GM13976 (cell line): ENCODE measurements at regions not wholly inside any gene's neighbourhood (a gene's known extent, or its start where the extent isn't known, plus 50 kb on each side); places are given as distances from the start of the nearest gene placed in this dataset.
"Not testable (repeated sequence)": the region's sequence is repeated elsewhere in the genome, so short reads cannot be mapped to it uniquely, and the experiment has no call there.

ENCODE experiments used
- DNase-seq: peaks from one replicate; pipeline ENCODE4 v3.0.0; 2012; ENCODE audit warnings: low spot score
- in situ Hi-C: fragments of 300-500 bp; cut with MboI; formaldehyde crosslinking; loops from one replicate; pipeline ENCODE4 v1.12.0; 2022; ENCODE audit warnings: low sequenced_read_pairs, mixed read lengths, inconsistent platforms; ENCODE audit not compliant: unreplicated experiment
- TF ChIP-seq, protein P1 (sequence below): IDR thresholded peaks from 2 replicates; pipeline ENCODE4 v1.5.1; 2012; ENCODE audit warnings: borderline replicate concordance, mild to moderate bottlenecking; ENCODE audit not compliant: insufficient read depth; ENCODE audit errors: extremely low read depth, missing control alignments, control extremely low read depth

DNA sequence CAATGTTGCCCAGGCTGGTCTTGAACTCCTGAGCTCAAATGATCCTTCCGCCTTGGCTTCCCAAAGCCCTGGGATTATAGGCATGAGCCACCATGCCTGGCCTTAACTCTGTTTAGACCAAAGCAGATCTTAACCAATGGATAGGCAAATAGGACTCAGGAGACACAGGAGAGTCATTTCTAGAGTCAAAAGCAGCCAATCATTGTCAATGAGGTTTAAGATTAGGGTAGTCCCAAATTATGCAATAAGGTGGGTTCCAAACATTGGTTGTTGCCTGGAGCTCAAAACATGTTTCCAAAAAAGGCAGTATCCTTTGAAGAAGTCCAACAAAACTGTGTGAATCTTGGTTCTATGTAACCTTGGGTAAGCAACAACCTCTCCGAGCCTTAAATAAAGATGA lies 95.7 kb upstream of the JARID2 start:
- DNase-seq: no peak
- TF ChIP-seq, protein P1, sequence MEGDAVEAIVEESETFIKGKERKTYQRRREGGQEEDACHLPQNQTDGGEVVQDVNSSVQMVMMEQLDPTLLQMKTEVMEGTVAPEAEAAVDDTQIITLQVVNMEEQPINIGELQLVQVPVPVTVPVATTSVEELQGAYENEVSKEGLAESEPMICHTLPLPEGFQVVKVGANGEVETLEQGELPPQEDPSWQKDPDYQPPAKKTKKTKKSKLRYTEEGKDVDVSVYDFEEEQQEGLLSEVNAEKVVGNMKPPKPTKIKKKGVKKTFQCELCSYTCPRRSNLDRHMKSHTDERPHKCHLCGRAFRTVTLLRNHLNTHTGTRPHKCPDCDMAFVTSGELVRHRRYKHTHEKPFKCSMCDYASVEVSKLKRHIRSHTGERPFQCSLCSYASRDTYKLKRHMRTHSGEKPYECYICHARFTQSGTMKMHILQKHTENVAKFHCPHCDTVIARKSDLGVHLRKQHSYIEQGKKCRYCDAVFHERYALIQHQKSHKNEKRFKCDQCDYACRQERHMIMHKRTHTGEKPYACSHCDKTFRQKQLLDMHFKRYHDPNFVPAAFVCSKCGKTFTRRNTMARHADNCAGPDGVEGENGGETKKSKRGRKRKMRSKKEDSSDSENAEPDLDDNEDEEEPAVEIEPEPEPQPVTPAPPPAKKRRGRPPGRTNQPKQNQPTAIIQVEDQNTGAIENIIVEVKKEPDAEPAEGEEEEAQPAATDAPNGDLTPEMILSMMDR: no peak
- in situ Hi-C loops: no loop called here

DNA sequence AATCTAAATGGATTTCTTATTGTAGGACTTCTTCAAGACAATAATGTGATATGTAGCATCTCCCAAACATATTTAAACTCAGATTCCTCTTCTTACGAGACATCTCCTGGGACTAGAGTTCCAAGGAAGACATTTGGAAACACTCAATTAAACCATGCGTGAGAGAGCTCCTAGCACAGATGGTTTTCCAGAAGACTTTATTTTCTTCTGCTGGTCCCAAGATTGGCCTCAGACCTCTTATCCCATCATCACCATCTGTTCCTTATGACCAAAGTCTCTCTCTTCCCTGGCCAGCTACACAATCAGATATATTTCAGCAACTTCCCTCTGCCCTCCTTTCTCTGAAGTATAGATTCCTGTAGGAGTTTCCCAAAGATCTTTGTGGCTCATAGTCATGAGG lies 93.2 kb upstream of the JARID2 start:
- TF ChIP-seq, protein P1: no peak
- in situ Hi-C loops: no loop called here

DNA sequence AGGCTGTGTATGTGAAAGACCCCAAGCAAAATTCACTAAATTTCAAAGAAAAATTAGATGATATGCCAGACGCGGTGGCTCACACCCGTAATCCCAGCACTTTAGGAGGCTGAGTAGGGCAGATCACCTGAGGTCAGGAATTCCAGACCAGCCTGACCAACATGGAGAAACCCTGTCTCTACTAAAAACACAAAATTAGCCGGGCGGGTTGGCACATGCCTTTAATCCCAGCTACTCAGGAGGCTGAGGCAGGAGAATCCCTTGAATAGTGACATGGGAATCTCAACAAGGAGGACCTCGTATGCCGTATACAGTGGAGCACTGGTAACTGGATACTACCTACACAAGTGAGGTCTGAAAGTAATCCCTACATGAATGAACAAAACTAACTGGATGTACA lies 92.7 kb upstream of the JARID2 start:
- TF ChIP-seq, protein P1: no peak
- no peak for DNase-seq
- in situ Hi-C loops: no loop called here

More for the DNA sequence above, 93.2 kb upstream of the JARID2 start:
- DNase-seq: no peak

DNA sequence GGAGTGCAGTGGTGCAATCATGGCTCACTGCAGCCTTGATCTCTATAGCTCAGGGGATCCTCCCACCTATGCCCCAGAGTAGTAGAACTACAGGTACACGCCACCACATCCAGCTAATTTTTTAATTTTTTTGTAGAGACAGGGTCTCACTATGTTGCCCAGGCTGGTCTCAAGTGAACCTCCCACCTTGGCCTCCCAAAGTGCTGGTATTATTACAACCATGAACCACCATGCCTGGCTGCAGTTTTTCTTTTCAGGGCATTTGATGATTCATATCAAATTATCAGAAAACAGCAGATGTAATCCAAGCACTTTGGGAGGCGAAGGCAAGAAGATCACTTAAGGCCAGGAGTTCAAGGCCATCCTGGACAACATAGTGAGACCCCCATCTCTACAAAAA lies 88.4 kb upstream of the JARID2 start:
- TF ChIP-seq, protein P1: no peak
- in situ Hi-C loops: no loop called here
- DNase-seq: no peak

DNA sequence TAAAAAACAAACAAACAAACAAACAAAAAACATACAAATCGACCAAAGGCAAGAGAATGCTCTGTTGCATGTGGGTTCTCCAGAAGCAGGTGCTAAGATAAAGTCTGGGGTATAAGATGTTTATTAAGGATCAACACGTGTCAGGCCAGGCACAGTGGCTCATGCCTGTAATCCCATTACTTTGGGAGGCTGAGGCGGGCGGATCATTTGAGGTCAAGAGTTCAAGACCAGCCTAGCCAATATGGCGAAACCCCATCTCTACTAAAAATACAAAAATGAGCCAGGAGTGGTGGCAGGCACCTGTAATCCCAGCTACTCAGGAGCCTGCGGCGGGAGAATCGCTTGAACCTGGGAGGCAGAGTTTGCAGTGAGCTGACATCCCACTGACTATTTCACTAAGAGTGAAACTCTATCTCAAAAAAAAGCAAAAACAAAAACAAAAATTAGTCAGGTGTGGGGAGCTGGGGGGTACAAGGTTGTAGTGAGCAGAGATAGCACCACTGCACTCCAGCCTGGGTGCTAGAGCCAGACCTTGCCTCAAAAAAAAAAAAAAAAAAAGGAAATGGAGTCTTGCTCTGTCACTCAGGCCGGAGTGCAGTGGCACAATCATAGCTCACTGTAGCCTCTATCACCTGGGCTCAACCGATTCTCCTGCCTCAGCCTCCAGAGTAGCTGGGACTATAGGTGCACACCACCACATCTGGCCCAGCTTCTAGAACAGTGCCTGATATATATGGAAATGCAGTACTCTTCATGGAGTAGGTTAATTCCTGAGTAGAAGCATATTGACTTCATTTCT lies 86.8 kb upstream of the JARID2 start:
- in situ Hi-C loops: no loop called here
- DNase-seq: no peak
- TF ChIP-seq, protein P1: no peak

DNA sequence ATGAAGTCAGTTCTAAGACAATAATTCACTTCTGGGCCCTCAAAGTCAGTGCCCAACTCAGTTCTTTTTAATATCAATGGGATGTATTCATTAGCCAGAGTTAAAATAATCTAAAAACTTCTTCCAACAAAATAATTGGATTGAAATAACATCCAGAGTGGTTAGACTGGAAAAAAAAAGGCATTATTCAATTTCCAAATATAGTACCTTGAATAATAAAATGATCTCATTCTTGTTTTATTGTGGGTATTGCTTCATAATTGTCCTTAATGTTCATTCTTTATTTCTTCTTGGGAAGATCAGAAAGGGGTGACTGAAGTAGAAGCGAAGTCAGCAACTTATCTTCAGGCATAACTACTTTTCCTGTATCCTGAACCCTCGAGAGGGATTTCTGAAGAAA lies 85.1 kb upstream of the JARID2 start:
- TF ChIP-seq, protein P1: no peak
- DNase-seq: no peak
- in situ Hi-C loops: no loop called here

DNA sequence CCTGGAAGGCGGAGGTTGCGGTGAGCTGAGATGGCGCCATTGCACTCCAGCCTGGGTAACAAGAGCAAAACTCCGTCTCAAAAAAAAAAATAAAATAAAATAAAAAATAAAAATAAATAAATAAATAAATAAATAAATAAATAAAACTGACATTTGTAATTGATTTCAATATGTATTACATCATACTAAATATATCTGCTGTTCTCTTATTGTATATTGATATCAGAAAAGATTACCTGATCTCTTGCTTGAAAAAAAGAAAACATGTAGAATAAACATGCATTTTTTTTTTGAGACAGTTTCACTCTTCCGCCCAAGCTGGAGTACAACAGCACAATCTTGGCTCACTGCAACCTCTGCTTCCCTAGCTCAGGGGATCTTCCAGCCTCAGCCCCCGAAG lies 81.0 kb upstream of the JARID2 start:
- in situ Hi-C loops, DNase-seq: not testable (repeated sequence)
